Fibroblast of skin of scalp (primary cell): ENCODE measurements at regions not wholly inside any gene's neighbourhood (a gene's known extent, or its start where the extent isn't known, plus 50 kb on each side); places are given as distances from the start of the nearest gene placed in this dataset.
"Not testable (repeated sequence)": the region's sequence is repeated elsewhere in the genome, so short reads cannot be mapped to it uniquely, and the experiment has no call there.

Experiments used
- DNase-seq: peaks from one replicate; pipeline ENCODE4 v3.0.0-alpha.2; 2013

- peak; percentile 24 for DNase-seq
Observed at GRCh38 chrX:28188526-28188925, 207.3 kb upstream of the DCAF8L1 start.

GRCh38 chrX:28180096-28180495 lies 198.8 kb upstream of the DCAF8L1 start:
- DNase-seq = peak; percentile 3

GRCh38 chrX:28178206-28178605 lies 197.0 kb upstream of the DCAF8L1 start:
- DNase-seq = no peak

- no peak for DNase-seq
Observed at GRCh38 chrX:28177202-28177601, 196.0 kb upstream of the DCAF8L1 start.

GRCh38 chrX:28170713-28171112 lies 189.5 kb upstream of the DCAF8L1 start:
- DNase-seq = no peak

GRCh38 chrX:28158019-28158777 lies 176.9 kb upstream of the DCAF8L1 start:
- DNase-seq = no peak

- not testable (repeated sequence) for DNase-seq
Observed at GRCh38 chrX:28152263-28152662, 171.0 kb upstream of the DCAF8L1 start.

- peak; percentile 25 for DNase-seq
Observed at GRCh38 chrX:28135378-28136047, 154.3 kb upstream of the DCAF8L1 start.

GRCh38 chrX:28133763-28134162 lies 152.5 kb upstream of the DCAF8L1 start:
- DNase-seq = no peak

GRCh38 chrX:28127662-28128061 lies 146.4 kb upstream of the DCAF8L1 start:
- DNase-seq = no peak

GRCh38 chrX:28126886-28127285 lies 145.6 kb upstream of the DCAF8L1 start:
- no peak for DNase-seq

- no peak for DNase-seq
Observed at GRCh38 chrX:28124416-28124815, 143.2 kb upstream of the DCAF8L1 start.

- not testable (repeated sequence) for DNase-seq
Observed at GRCh38 chrX:28120580-28121245, 139.5 kb upstream of the DCAF8L1 start.

- DNase-seq = no peak
Observed at GRCh38 chrX:28120072-28120471, 138.8 kb upstream of the DCAF8L1 start.

- DNase-seq = no peak
Observed at GRCh38 chrX:28108186-28108945, 127.1 kb upstream of the DCAF8L1 start.

- no peak for DNase-seq
Observed at GRCh38 chrX:28099166-28099565, 117.9 kb upstream of the DCAF8L1 start.

GRCh38 chrX:28085653-28086052 lies 104.4 kb upstream of the DCAF8L1 start:
- DNase-seq = no peak

GRCh38 chrX:28058901-28059300 lies 77.7 kb upstream of the DCAF8L1 start:
- no peak for DNase-seq

GRCh38 chrX:28042826-28043564 lies 61.7 kb upstream of the DCAF8L1 start:
- no peak for DNase-seq

GRCh38 chrX:28042260-28042659 lies 61.0 kb upstream of the DCAF8L1 start:
- no peak for DNase-seq

- DNase-seq = no peak
Observed at GRCh38 chrX:28039258-28039657, 58.0 kb upstream of the DCAF8L1 start.
